Stomach (tissue), 8 donors: ENCODE measurements at regions not wholly inside any gene's neighbourhood (a gene's known extent, or its start where the extent isn't known, plus 50 kb on each side); places are given as distances from the start of the nearest gene placed in this dataset.

Experiments used
- DNase-seq, 2 donors: peaks; one replicate each; pipeline versions ENCODE4 v3.0.0 to v3.0.0-alpha.2; 2013 to 2019
- H3K27ac ChIP-seq, 5 donors: fragments of 200-600 bp in 4 of 5; sonication (generic) in 4 of 5; one replicate each; pipeline ENCODE4 v1.5.1; 2013 to 2019; ENCODE audit warnings: mild to moderate bottlenecking in 1 of 5, moderate library complexity in 1 of 5
- H3K27me3 ChIP-seq, 3 donors: fragments of 200-600 bp; sonication (generic); one replicate each; pipeline ENCODE4 v1.5.1; 2017 to 2019; ENCODE audit warnings: mixed run types in 1 of 3
- H3K36me3 ChIP-seq, 4 donors: fragments of 200-600 bp; sonication (generic); 1 replicate in 3 of 4; 2 replicates in 1 of 4; pipeline ENCODE4 v1.5.1; 2016 to 2019
- H3K4me1 ChIP-seq, 4 donors: fragments of 200-600 bp; sonication (generic); one replicate each; pipeline ENCODE4 v1.5.1; 2016 to 2019
- H3K4me3 ChIP-seq, 4 donors: fragments of 200-600 bp; sonication (generic) in 3 of 4; one replicate each; pipeline ENCODE4 v1.5.1; 2016 to 2019; ENCODE audit warnings: mild to moderate bottlenecking in 1 of 4
- H3K9me3 ChIP-seq, 4 donors: fragments of 200-600 bp; sonication (generic); one replicate each; pipeline ENCODE4 v1.5.1; 2016 to 2019
- EP300 ChIP-seq: sonication (generic); formaldehyde crosslinking; IDR thresholded peaks from one replicate; pipeline ENCODE4 v1.6.1; 2017; ENCODE audit warnings: antibody characterized with exemption
- POLR2A ChIP-seq, 4 donors: fragments of 450-650 bp; IDR thresholded peaks; one replicate each; pipeline ENCODE4 v1.6.1; 2016; ENCODE audit warnings: antibody characterized with exemption in 4 of 4, control low read depth in 2 of 4, mild to moderate bottlenecking in 1 of 4, moderate library complexity in 1 of 4
- POLR2AphosphoS5 ChIP-seq, 3 donors: sonication (generic); formaldehyde crosslinking; IDR thresholded peaks; one replicate each; pipeline ENCODE4 v1.6.1; 2016; ENCODE audit warnings: antibody characterized with exemption in 3 of 3
- WGBS, 5 donors: extraction: QIAGEN DNeasy Blood & Tissue Kit in 3 of 5; methylation state at CpG; one replicate each; pipeline versions ENCODE4 v1.1.5 to v1.1.7; 2013 to 2018; 5-methylcytosine and 5-hydroxymethylcytosine counted together
- intact Hi-C: fragments of 100-400 bp; cut with DNase I; formaldehyde crosslinking; loops from one replicate; pipeline ENCODE4 v1.15.1; 2023; ENCODE audit warnings: low total_unique reads
- TF ChIP-seq, protein P1 (sequence below), 7 experiments: fragments of 450-650 bp in 4 of 7; fragments of 200-600 bp in 3 of 7; sonication (generic) in 3 of 7; IDR thresholded peaks; one replicate each; pipeline ENCODE4 v1.5.1; 2016 to 2019; ENCODE audit warnings: antibody characterized with exemption in 7 of 7, control low read depth in 2 of 7, mild to moderate bottlenecking in 1 of 7
- donor health status: healthy with polysubstance abuse.
- donor health status: Bipolar disorder and iron deficiency.
- donor health status: healthy.

DNA sequence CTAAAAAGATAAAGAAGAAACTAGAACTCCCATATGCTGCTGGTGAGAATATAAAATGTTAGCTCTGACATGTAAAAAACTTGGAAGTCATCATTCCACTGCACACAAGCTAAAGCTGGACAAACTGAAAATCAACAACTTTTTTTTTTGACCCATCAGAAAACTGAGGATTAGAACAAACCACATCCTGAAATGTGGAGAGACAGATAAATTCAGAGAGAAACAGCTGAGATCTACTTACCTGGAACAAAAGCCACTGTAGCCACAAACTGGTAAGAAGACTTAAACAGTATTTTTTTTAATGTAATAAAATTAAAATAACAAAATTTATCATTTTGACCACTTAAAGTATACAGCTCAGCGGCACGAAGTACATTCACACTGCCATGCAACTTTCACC lies 408.5 kb upstream of the RGS17 start:
- no peaks in the 10 kb centered on the region for H3K36me3 ChIP-seq
- TF ChIP-seq EP300 (no peak), POLR2AphosphoS5 (IDR thresholded peaks at IDR 0.05) (no peak)
- no peaks in the 10 kb centered on the region for H3K4me1 ChIP-seq
- WGBS, 5 donors = 43 to 85% (median 78%) methylated on average over 2 of the region's 2 CpGs
- no peak overlapping the region for H3K27ac ChIP-seq
- no peaks in the 10 kb centered on the region for H3K27me3 ChIP-seq
- H3K9me3 ChIP-seq = peaks cover 0 to 18% (median 11%) of the 10 kb centered on the region in 4 donors
- no peak for DNase-seq
- intact Hi-C loops = no loop called here
- H3K4me3 ChIP-seq = no peak overlapping the region

DNA sequence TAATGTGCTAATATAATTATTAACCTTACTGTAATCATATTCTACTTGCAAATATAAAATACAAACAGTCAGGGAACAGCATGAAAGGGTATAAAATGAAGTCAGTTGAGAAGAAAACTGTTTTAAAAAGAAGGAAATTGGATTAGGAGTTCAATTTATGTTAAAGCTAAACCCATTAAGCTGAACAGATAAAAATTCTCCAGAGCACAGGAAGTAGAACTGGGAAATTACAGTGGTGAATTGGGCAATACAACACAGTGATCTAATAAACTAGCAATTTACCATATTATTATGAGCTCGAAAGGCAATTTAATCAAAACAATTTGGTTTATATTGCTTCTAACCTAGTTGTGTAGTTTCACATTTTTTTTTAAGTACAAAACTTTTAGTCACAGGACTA lies 407.4 kb upstream of the RGS17 start:
- no peaks in the 10 kb centered on the region for H3K27me3 ChIP-seq
- WGBS, 5 donors = 69 to 88% (median 72%) methylated on average over 1 of the region's 1 CpG
- H3K4me3 ChIP-seq = no peak overlapping the region
- H3K36me3 ChIP-seq = no peaks in the 10 kb centered on the region
- no peak for TF ChIP-seq EP300
- H3K9me3 ChIP-seq = peaks cover 0 to 12% (median 4%) of the 10 kb centered on the region in 4 donors
- intact Hi-C loops = no loop called here
- no peak overlapping the region for H3K27ac ChIP-seq
- no peaks in the 10 kb centered on the region for H3K4me1 ChIP-seq
- DNase-seq = no peak

DNA sequence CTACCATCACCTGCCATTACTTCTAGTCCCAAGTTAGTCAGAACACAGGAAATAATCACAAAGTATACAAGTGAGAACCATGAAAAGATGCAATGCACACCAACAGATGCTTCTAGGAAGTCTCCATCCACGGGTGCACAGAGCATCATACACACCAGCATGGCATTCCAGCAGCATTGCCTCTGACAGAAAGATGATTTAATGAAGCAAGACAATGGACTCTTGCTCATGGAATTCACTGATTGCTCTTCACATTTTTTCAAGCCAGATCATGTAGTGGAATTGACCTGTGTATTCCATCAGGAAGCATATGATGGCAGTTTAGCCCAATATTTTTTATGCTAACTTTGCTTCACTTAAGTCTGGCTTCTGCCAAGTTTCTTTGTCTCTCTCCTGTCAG lies 406.3 kb upstream of the RGS17 start:
- Histone ChIP-seq H3K4me3 (no peak overlapping the region), H3K4me1 (no peaks in the 10 kb centered on the region), H3K27ac (no peak overlapping the region), H3K36me3 (no peaks in the 10 kb centered on the region), H3K9me3 (peaks cover 0 to 2% (median 0%) of the 10 kb centered on the region in 4 donors), H3K27me3 (no peaks in the 10 kb centered on the region)
- WGBS, 5 donors = 56 to 77% (median 65%) methylated on average over 1 of the region's 1 CpG
- intact Hi-C loops = no loop called here
- no peak for DNase-seq
- TF ChIP-seq, protein P1, sequence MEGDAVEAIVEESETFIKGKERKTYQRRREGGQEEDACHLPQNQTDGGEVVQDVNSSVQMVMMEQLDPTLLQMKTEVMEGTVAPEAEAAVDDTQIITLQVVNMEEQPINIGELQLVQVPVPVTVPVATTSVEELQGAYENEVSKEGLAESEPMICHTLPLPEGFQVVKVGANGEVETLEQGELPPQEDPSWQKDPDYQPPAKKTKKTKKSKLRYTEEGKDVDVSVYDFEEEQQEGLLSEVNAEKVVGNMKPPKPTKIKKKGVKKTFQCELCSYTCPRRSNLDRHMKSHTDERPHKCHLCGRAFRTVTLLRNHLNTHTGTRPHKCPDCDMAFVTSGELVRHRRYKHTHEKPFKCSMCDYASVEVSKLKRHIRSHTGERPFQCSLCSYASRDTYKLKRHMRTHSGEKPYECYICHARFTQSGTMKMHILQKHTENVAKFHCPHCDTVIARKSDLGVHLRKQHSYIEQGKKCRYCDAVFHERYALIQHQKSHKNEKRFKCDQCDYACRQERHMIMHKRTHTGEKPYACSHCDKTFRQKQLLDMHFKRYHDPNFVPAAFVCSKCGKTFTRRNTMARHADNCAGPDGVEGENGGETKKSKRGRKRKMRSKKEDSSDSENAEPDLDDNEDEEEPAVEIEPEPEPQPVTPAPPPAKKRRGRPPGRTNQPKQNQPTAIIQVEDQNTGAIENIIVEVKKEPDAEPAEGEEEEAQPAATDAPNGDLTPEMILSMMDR (IDR thresholded peaks at IDR 0.05) = no peak
- TF ChIP-seq EP300 (no peak), POLR2AphosphoS5 (IDR thresholded peaks at IDR 0.05) (no peak), POLR2A (IDR thresholded peaks at IDR 0.05) (no peak)

- H3K4me3 ChIP-seq = no peak overlapping the region
- no peaks in the 10 kb centered on the region for H3K4me1 ChIP-seq
- no peak for DNase-seq
- H3K27ac ChIP-seq = no peak overlapping the region
- no peaks in the 10 kb centered on the region for H3K36me3 ChIP-seq
- TF ChIP-seq POLR2AphosphoS5 (IDR thresholded peaks at IDR 0.05) (no peak), POLR2A (IDR thresholded peaks at IDR 0.05) (no peak), EP300 (no peak)
- TF ChIP-seq, protein P1 (IDR thresholded peaks at IDR 0.05) = no peak
- WGBS, 5 donors = 68 to 81% (median 71%) methylated on average over 3 of the region's 3 CpGs
- intact Hi-C loops = no loop called here
- H3K9me3 ChIP-seq = no peaks in the 10 kb centered on the region
- no peaks in the 10 kb centered on the region for H3K27me3 ChIP-seq
Observed at GRCh38 chr6:153526479-153526878, 395.4 kb upstream of the RGS17 start.

- Histone ChIP-seq H3K9me3 (peaks cover 0 to 3% (median 0%) of the 10 kb centered on the region in 4 donors), H3K4me1 (no peaks in the 10 kb centered on the region), H3K27me3 (no peaks in the 10 kb centered on the region), H3K4me3 (no peak overlapping the region), H3K27ac (no peak overlapping the region), H3K36me3 (no peaks in the 10 kb centered on the region)
- DNase-seq = no peak
- intact Hi-C loops = no loop called here
- WGBS, 5 donors = 48 to 79% (median 73%) methylated on average over 1 of the region's 1 CpG
- TF ChIP-seq POLR2A (IDR thresholded peaks at IDR 0.05) = no peak
- no peak for TF ChIP-seq EP300
- TF ChIP-seq, protein P1 (IDR thresholded peaks at IDR 0.05) = no peak
- no peak for TF ChIP-seq POLR2AphosphoS5 (IDR thresholded peaks at IDR 0.05)
Observed at GRCh38 chr6:153525998-153526397, 394.9 kb upstream of the RGS17 start.
